Stimulated activated CD8-positive, alpha-beta memory T cell treated with anti-CD3 and anti-CD28 coated beads, Interleukin-4, amount 100 ng/mL, for 4 hours (primary cell): ENCODE measurements at regions not wholly inside any gene's neighbourhood (a gene's known extent, or its start where the extent isn't known, plus 50 kb on each side); places are given as distances from the start of the nearest gene placed in this dataset.

Source experiments
- DNase-seq, 2 donors: peaks; one replicate each; pipeline ENCODE4 v3.0.0-alpha.2; 2020; ENCODE audit warnings: low read depth in 2 of 2, low spot score in 1 of 2

- DNase-seq = no peak
Measured at GRCh38 chr18:78548261-78549058, 431.2 kb upstream of the SALL3 start.

GRCh38 chr18:78549971-78550370, 429.6 kb upstream of the SALL3 start:
- DNase-seq = no peak

GRCh38 chr18:78554944-78555608, 424.5 kb upstream of the SALL3 start:
- DNase-seq = no peak

- DNase-seq = no peak
Measured at GRCh38 chr18:78557371-78557770, 422.2 kb upstream of the SALL3 start.

- no peak for DNase-seq
Measured at GRCh38 chr18:78558101-78558810, 421.4 kb upstream of the SALL3 start.

GRCh38 chr18:78558948-78559347, 420.7 kb upstream of the SALL3 start:
- no peak for DNase-seq

GRCh38 chr18:78559584-78559983, 420.0 kb upstream of the SALL3 start:
- DNase-seq = no peak

- no peak for DNase-seq
Measured at GRCh38 chr18:78561757-78562510, 417.7 kb upstream of the SALL3 start.

- no peak for DNase-seq
Measured at GRCh38 chr18:78562531-78562961, 417.1 kb upstream of the SALL3 start.

- no peak for DNase-seq
Measured at GRCh38 chr18:78563110-78563509, 416.5 kb upstream of the SALL3 start.

- no peak for DNase-seq
Measured at GRCh38 chr18:78564030-78564429, 415.6 kb upstream of the SALL3 start.

GRCh38 chr18:78564518-78564917, 415.1 kb upstream of the SALL3 start:
- no peak for DNase-seq

GRCh38 chr18:78565240-78565639, 414.4 kb upstream of the SALL3 start:
- no peak for DNase-seq

GRCh38 chr18:78566065-78566464, 413.6 kb upstream of the SALL3 start:
- DNase-seq = no peak

GRCh38 chr18:78566720-78567119, 412.9 kb upstream of the SALL3 start:
- DNase-seq = no peak

- no peak for DNase-seq
Measured at GRCh38 chr18:78571063-78571785, 408.4 kb upstream of the SALL3 start.

GRCh38 chr18:78571831-78572347, 407.7 kb upstream of the SALL3 start:
- no peak for DNase-seq

- DNase-seq = no peak
Measured at GRCh38 chr18:78573773-78574172, 405.8 kb upstream of the SALL3 start.

GRCh38 chr18:78576967-78577366, 402.7 kb upstream of the SALL3 start:
- no peak for DNase-seq

GRCh38 chr18:78579449-78579848, 400.2 kb upstream of the SALL3 start:
- DNase-seq = no peak
